NK-92 treated with Interleukin-12 subunit alpha and Interleukin-12 subunit beta, amount 100 ng/mL, for 24 hours (cell line): ENCODE measurements at regions not wholly inside any gene's neighbourhood (a gene's known extent, or its start where the extent isn't known, plus 50 kb on each side); places are given as distances from the start of the nearest gene placed in this dataset.
A peak's percentile ranks its signal among the peaks of the same experiment; 100 is the strongest.

Experiments
- DNase-seq: peaks from one replicate; lab custom pipeline; 2025; lab: John Stamatoyannopoulos, UW

DNA sequence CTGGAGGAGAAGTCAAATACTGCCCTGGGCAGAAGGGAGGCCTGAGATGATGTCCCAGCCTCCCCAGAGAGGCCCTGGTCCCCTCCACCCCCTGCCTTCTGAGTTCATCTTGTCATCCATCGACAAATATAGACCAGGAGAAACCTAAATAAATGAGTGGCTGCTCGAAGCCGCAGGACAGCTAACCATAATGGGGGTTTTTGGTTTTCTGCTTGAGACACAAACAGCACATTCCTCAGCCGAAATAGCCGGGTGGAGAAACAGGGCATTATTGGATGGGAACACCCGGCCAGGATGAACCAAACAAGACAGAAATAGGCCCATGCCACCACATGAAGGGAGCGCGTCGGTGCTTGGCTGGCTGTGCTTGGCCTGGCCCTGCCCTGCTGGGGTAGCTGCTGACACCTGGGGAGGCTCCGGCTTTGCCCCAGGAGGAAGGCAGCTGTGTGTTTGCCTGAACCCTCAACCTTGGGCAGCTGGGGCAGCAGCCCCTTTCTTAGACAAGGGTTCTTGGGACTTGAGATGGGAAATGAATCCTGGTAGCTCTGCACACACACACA, 188.1 kb downstream of the IRX5 start:
- DNase-seq: no peak

DNA sequence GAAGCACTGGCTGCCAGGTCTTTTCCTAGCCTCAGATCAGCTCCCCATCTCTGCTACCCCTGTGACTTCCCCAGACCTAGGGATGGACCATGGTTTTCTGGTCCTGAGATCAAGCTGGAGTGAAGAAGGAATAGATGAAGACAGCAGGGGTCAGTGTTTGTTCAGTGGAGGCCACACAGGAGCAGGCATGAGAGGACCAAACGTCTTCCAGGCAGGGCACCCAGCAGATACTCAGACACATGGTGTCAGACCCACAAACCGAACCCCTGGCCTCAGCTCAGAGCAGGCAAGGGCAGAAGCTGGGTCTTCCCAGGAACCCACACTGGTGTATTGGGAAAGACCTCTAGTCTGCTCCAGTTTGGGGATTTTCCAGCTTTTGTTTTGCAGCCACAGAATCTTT, 189.7 kb downstream of the IRX5 start:
- peak; percentile 11 for DNase-seq

DNA sequence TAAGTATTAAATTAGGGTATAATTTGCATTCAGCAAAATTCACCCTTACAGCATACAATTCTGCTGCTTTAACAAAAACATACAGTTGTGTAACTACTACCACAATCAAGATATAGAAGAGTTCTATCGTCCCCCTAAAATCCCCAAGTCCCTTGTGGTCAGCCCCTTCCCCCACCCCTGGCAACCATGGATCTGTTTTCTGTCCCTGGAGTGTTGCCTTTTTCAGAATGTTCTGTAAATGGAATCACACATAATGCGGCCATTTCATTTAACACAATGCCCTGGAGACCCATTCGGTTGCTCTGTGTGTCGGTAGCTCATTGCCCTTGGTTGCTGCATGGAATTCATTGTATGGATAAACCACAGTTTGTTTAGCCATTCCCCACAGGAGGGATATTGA, 190.2 kb downstream of the IRX5 start:
- no peak for DNase-seq

DNA sequence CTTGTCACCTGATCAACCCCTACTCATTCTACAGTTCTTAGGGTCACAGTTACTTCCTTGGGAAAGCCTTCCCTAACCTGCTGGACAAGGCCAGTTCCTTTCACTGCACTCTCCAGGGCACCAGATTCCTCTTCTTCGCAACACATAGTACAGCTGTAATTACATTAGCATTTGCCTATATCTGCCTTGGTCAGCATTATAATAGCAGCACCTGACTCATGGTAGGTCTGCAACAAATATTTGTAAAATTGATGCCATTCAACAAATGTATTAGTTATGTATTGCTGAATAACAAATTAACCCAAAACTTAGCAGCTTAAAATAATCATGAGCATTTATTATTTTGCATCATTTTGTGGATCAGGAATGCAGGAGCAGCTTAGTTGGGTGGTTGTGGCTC, 193.0 kb downstream of the IRX5 start:
- DNase-seq: no peak

DNA sequence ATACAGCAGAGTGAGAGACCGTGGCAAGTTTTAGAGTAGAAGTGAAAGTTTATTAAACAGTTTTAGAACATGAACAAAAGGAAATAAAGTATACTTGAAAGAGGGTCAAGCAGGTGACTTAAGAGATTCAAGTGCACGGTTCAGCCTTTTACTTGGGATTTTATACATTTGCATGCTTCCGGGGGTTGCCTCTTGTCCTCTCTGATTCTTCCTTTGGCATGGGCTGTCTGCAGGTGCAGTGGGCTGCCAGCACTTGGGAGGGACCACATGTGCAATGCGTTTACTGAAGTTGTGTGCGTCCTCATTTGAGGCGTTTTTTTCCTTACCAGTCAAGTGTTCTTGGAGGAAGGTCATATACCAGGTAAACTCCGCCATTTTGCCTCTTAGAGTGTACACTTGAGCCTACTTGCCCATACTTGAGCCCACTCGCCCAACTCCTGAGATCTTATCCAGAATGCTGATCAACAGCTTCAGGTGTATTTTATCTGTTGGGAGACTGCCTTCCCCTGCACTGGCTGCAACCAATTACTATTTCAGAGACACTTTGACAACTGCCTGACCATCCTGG, 195.2 kb downstream of the IRX5 start:
- no peak for DNase-seq

DNA sequence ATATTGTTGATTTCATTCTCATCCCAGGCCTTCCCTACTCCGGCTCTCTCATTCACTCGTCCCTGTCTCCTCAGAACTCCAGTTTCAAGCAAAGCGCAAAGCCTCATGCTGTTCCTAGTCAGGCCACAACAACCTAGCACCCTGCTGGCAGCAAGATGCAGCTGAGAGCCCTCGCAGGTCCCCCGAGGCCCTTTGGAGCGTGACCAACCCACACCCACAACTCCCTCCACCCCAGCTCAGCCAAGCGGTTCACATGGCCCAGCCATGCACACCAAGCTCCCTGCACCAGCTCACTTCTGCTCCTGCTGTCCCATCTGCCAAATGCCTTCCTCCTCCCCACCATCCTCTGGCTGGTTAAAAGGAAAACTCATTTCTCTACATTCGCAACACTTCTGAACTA, 195.8 kb downstream of the IRX5 start:
- DNase-seq: no peak

DNA sequence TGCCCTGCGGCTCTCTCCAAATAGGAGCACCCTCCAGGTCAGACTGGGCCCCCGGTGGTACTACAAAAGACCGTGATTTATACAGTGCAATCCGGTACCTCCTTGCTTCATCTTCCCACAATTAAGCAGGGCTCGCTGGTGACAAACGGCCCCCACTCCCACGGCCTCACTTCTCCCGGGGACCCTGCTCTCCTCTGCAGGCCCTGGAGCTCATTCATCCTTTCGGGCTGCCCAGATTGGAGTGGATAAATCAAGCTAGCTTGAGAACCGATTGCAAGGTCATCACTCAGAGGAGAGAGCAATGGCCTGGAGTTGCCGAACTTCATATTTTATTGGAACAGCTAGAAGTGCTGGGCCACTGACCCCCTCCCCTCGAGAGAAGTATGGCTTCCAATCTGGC, 193.5 kb upstream of the IRX6 start:
- no peak for DNase-seq

DNA sequence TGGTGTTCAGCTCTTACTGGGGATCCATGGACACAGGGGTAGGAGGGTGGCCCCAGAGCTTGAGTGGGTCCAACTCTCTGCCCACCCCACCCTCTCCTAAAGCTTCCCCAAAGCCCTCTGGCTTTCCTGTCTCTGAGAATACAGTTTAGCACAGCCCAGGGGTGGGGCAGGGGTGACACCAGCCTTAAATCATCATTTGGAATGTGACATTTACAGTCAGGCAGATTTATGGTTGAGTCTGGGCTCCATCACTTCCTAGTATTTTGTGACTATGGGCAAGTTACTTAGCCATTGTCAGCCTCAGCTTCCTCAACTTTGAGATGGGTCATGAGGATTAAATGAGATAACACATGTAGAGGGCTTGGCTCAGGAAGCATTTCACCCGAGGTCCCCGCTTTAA, 193.1 kb upstream of the IRX6 start:
- no peak for DNase-seq

DNA sequence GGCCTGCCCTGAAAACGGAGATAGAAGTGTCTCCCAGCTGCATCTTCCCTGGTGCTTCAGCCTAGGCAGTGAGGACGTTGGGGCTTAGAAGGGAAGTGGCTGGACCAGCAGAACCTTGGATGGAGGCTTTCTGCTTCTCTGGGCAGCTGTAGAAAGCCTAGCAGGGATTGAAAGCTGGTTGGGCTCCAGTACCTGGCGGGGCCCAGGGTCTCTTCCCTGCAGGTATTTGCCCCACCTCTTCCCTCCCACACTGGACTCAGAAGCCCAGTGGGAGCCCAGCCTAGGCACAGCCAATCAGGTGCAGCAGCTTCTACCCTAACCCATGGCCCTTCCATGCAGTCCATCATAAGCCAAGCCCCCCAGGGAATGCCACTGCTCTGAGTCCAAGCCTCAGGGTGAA, 190.3 kb upstream of the IRX6 start:
- DNase-seq: no peak

DNA sequence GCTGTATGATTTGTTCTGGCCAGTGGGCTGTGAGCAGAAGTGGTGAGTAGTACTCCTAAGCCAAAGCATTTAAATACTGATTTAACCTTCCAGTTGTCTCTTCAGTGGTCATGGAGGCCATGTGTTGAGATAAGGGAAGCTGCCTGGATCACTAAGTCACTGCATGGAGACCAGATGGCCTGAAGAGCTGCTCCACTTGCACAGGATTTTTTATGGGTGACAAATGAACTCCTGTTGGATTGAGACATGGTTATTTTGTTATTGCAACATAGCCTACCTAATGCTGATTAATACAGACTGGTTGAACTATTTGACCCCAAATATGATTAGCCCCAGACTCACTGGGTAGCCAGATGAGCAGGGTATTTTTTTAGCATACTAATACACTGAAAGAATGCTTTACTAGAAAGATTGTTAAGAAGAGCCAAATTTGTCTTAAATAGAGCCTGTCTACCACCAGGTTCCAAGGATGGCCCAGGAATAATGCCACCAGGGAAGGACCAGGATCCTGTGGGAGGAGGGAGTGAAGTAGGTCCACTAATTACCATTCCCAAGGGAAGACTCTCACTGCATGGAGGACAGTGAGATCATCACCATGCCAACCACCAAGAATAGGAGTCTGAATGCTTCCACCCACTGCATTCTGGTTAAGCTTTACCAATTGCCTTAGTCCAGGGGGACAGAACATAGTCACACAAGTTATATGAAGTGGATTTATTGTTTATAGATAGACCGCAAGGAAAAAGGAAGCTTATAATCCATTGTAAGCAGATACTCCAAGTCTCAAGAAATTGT, 187.4 kb upstream of the IRX6 start:
- no peak for DNase-seq

DNA sequence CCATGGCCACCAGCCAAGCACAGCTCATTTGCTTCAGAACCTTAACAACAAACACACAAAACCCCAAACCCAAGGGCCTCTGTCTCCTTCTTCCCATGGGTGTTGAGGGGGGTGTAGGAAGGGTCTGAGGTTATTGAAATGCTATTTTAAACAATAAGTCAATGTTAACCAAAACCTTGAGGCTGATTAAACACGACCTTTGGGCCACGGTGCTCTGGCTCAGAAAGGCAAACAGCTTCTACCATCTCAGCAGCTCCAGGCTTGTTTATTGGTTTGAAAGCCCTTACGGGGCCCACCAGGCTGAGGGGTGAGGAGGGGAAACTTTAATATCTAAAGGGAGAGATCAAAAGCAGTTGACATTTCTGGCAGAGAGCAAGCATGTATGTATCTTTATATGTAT, 185.7 kb upstream of the IRX6 start:
- DNase-seq: no peak

DNA sequence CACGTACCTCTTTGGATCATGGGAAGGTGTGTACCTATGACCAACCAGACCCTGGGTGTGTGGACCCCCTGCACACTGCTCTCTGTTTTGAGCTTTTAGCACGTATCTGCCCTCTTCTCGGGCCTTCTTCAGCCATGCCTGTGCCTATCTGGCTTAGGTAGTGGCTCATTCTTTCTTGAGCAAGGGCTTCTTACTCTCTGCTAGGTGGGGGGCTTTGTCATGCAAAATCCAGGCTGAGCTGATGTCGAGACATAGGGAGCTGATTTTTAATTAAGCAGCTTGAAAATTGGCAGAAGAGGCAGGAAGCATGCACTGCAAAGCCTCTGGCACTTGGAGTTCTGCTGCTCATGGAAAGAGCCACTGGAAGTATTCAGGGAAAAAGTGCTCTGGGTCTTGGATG, 181.6 kb upstream of the IRX6 start:
- DNase-seq: no peak

DNA sequence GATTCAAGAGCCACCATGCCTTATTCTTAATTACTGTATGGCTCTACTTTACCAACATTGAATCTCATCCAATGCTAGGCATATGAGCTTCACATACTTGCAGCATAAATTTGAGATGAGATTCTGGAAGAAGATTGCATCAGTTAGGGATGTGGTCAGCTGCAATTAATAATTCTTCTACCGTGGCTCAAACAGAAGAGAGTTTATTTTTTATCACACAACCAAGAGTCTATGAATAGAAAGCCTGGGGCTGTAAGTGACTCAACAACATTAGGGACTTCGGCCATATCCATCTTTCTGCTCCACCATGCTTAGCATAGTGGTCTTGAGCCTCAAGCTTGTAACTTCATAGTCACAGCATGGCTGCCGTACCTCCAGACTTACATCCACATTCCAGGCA, 179.4 kb upstream of the IRX6 start:
- DNase-seq: no peak

DNA sequence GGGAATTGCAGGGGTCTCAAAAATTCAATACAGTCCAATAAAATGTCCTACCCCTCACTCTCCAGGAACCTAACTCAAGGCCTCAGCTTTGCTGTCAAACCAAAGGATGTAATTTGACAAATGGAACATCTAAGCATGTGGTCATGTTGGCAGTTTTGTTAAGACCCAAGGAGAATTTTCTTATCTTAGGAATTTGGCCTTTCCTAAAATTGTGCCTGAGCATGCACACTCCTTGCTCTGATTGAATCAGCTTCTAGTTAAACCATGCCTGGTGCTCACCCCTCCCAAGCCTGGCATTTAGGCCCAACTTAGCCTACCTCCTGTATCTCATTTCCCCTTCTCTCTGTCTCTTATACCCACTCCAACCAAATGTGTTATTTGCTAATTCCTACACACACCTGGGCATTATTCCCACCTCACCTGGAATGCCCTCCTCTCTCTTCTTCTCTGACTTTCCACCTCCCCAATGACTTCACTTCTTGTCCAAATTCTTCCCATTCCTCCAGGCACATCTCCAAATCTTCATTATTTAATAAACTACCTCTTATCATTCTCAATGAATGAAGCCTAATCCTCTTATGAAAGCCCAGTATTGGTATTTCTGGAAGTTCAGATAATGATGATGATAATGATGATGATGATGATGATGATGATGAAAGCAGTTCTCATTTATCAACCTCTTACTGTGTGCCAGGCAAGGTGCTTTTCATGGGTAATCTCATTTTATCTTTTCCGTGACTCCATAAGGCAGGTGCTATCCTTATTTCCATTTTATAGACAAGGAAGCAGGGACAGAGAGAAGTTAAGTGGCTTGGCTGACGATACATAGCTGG, 178.0 kb upstream of the IRX6 start:
- no peak for DNase-seq

DNA sequence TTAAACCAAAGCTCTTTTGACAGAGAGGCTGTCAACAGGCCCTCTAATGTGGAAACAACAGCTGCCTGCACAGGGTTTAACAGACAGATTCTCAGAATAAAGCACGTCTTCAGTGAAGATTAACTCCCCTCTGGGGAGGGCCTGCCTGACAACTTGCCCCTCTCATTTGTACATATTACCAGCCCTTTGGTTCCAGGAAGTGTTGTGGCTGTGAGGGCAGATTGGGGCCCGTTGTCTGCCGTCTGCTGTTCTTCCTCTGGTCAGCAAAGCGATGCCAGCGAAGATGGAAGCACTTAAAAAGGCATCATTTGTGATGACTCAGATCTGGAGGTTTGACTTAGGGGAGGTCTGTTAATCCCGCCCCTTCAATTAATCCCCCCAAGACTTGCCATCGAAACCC, 177.0 kb upstream of the IRX6 start:
- peak; percentile 52 for DNase-seq

DNA sequence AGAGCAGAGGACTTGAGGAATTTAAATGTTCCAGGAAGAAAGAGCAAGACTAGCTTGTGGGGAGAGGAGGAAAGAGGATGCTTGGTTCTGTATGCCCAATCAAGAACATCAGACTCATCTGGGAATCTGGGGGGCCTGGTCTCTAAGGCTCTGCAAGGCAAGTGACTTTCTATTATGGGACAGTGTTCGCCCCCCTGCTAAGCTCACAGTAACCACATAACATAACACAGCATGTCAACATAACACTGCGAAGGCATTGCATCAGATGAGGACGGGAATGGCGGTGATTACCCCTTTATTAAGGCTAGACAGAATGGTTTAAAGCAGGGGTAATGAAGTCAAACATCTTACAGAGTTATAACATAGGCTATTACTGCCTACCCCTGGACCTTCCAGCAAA, 176.6 kb upstream of the IRX6 start:
- peak; percentile 9 for DNase-seq

DNA sequence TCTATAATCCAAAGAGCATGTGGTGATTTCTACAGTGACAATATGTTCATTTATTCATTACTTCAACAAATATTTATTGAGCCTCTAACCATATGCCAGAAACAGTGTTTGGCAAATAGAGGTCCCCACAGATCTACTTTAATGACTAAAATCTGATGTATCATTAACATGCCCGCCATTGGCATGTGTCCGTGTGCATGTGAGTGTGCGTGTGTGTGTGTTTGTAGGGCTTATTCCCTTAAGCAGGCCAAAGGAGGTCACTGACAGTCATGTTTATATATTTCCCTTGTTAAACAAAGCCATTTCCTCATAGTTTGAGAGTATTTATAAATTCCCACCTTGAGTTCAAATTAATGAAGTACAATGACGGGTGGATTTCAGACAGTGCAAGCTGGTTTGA, 174.4 kb upstream of the IRX6 start:
- no peak for DNase-seq

DNA sequence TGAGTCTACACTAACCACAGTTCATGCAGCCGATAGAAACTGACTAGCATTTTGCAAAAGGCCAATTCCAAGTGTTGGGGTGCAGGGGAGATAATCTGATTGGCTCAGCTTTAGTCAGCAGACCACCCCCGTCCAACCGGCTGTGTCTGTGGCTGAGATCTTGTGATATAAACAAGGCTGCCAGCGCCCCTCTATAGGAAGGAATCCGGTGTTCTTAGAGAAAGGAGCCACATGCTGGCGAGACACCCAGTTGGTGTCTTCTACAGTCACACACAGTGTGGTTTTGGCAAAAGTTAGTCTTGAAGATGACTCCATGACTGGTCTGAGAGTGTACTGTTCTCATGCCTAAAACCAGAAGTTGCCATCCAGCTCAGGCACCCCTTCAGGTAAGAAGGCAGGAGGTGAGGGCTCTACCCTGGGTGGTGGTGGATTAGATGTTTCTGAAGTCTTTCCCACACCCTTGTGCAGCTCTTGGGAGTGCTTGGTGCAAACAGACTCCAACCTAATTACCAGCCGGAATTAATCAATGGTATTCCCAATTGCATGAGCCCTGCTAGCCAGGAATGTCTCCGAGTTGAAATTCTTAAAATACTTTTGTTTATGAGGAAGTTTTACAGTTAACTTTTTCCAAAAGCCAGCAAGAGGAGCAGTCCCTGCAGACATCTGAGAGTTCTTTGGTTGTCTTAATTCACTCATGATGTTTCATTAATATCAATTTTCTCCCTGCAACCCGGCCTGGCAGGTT, 172.3 kb upstream of the IRX6 start:
- DNase-seq: peak; percentile 9

DNA sequence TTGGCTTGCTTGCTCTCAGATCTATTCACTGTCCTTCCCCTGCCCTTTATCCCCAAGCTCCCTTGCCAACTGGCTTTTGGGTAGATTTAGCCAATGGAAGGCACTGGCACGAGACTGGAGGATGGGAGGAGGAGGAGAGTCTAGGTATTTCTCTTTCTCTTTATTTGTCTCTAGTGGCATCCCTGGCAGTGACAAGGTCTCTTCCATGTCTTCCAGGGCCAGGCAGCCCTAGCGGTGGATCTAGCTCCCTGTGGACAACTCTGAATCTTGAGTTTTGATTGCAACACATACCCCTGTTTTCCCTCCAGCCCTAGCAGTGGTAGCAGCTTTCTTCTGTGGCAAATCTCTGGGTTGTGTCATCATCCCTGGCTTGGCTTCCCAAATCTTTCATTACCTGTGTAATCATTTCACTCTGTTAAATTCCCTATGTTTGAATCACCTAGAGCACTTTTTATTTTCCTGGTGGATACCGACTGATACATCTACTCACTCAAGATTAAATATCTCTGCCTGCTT, 171.1 kb upstream of the IRX6 start:
- DNase-seq: no peak

DNA sequence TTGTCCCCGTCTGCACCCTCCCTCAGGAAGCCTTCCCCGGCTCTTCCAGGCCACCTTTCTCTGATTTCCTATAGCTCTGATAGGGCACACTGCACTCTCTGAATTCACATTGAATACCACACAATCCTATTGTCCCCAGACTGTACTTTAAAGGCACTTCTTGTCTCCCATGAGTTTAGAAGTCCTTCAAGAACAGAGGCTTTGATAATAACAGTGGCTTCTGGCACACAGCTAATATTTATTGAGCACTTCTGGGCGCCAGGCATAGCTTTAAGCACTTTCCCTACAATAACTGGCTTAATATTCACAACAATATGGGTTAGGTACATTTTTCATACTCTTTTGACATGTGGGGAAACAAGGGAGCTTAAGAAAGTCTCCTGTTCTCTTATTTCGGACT, 169.7 kb upstream of the IRX6 start:
- no peak for DNase-seq

DNA sequence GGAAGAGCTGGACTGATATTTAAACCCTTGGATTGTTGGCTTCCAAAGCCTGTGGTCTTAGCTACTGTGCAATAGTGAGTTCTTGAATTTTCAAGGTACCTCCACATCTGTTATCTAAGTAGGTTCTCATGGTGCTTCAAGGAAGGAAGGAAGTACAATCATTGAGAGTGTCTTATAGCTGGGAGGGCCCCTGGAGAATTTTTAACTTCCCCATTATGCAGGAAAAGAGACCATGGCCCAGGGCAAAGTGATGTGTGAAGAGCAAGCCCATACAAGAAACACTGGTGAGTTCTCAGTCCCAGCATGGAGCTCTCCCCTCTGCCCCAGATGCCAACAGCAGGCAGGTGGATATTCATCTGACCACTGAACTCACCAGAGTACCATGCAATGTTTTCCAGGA, 169.0 kb upstream of the IRX6 start:
- no peak for DNase-seq

DNA sequence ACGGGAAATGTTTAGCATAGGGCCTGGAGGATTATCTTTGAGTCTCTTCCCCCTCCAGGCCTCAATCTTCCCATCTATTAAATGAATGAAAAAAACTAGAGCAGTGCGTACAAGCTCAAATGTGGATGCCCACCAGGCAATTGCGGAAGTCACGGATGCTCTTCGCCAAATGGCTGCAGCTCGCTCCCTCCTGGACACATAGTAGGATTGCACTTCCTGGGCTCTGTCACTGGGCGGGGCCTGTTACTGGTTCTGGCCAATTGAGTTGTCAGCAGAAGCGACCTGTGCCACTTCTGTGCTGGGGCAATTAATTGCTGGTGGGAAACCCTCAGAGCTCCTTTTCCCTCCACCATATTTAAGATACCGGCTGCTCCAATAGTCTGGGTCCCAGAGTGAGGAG, 168.2 kb upstream of the IRX6 start:
- no peak for DNase-seq
